Neural progenitor cell (in vitro differentiated cells): ENCODE measurements at regions not wholly inside any gene's neighbourhood (a gene's known extent, or its start where the extent isn't known, plus 50 kb on each side); places are given as distances from the start of the nearest gene placed in this dataset.

Source experiments
- CTCF ChIP-seq: fragments of 200-600 bp; sonication (generic); IDR thresholded peaks from 2 replicates; pipeline ENCODE4 v1.5.1; 2017; ENCODE audit warnings: antibody characterized with exemption, mild to moderate bottlenecking
- EZH2 ChIP-seq: fragments of 200-600 bp; sonication (generic); IDR thresholded peaks from 2 replicates; pipeline ENCODE4 v1.6.1; 2017; ENCODE audit warnings: antibody characterized with exemption, mild to moderate bottlenecking, moderate library complexity

DNA sequence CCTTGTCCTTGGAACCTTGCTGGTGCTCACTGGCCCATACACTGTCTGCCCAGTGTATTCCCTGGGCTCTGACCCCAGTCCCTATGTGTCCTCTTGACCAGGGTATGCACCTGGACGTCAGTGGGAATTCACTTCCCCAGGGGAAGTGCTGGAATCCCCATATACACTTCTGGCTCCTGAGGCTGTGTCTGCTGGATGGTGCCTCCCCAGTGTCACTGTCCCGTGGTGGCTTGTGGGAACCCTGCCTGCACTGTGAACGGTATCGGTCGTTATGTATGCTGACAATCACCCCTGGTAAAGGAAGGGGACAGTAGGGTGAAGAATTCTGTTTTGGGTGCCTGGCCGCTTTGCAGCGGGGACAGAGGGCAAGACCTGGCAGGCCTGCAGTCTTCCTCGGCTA is 95.9 kb downstream of the RRM1 start:
- TF ChIP-seq CTCF (no peak), EZH2 (no peak)
